ENCODE measurements at regions not wholly inside any gene's neighbourhood (a gene's known extent, or its start where the extent isn't known, plus 50 kb on each side); places are given as distances from the start of the nearest gene placed in this dataset.
"Not testable (repeated sequence)": the region's sequence is repeated elsewhere in the genome, so short reads cannot be mapped to it uniquely, and the experiment has no call there.

- DNase-seq = not testable (repeated sequence)
Measured at GRCh38 chr2:201946746-201947145, 86.9 kb upstream of the FZD7 start.

GRCh38 chr2:201947287-201947686 is 86.4 kb upstream of the FZD7 start:
- DNase-seq = no peak

DNA sequence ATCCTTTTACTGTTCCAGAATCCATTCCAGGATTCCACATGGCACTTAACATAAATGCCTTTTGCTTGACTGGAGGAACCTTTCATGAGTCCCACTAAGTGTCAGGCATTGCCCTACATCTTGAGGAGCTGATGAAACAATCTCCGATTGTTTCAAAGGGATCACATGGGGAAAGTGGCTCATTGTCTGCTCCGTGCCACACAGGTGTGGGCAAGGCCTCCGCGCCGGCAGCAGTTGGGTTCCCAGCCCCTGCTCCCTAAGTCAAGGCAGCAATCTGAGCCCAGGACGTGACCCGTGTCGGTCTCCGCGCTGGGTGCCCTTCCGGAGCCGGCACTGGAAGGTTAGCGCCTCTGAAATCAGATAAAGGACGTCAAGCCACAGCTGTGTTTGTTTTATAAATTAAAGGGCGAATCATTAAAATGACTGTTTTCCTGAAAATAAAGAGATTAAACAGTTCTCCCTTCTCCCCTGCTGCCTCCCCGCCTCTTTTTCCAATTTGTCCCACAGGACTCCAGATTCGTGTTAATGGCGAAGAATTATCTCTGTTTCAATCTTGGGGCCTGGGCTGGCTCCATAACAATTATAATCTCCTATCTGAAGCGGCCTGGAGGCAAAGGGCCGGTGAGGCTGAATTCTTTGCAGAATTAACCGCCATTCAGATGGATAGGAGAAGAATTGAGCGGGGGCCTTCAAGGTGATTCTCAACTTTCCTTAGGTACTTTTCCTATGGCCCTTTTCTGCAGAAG is 84.3 kb upstream of the FZD7 start:
- DNase-seq = no peak

DNA sequence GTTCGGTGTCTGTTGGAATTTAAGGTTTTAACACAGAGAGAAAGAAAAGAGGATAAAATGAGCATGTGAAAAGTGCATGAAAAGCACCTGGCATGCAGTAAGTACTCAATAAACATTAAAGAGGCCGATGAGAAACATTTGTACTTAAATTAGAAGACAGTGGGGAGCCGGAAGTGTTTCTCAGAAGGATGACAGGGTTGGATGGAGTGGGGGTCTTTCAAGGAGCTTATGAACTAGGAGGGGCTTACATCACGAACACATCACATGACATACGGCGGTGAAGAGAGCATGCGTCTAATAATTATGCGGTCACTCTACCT is 83.8 kb upstream of the FZD7 start:
- DNase-seq = no peak

GRCh38 chr2:201950606-201951005 is 83.0 kb upstream of the FZD7 start:
- no peak for DNase-seq

- no peak for DNase-seq
Measured at GRCh38 chr2:201952187-201952586, 81.5 kb upstream of the FZD7 start.

DNA sequence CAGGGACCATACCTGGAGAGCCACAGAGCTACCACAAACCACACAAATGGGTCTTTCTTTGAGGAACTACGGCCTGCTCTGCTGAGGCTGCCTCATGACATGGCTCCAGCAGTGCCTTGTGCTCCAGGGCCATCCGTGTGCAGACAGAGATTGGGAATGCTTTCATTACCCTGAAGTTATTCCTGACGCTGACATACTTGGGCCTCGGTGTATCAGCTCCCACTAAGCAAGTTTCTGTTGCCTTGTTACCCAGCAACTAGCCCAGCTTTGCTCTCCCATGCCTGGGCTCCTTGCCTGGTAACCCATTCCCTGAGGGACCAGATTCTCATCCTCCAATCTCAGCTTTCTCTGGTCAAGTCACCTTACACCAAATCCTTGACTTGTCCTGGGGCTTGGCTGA is 80.3 kb upstream of the FZD7 start:
- no peak for DNase-seq

GRCh38 chr2:201953880-201954279 is 79.8 kb upstream of the FZD7 start:
- no peak for DNase-seq

DNA sequence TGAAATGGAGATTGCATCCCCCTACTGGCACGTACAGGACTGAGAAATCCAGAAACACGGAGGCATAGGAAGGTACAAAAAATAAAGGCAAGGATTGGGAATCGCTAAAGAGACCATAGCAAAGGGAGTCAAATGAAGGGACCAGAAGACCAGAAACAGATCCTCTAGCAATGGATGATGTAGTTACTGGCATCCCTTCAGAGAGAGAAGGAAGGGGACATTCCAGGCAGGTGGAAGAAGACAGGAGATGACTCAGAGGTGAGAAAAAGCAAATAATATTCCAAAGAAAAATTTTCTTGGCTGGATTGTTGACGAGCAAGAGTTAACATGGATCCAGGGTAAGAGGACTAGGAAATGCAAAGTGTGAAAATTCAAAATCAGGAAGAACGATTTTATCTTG is 78.4 kb upstream of the FZD7 start:
- no peak for DNase-seq

GRCh38 chr2:201955702-201956141 is 77.9 kb upstream of the FZD7 start:
- DNase-seq = no peak

- DNase-seq = no peak
Measured at GRCh38 chr2:201956361-201956760, 77.3 kb upstream of the FZD7 start.

- no peak for DNase-seq
Measured at GRCh38 chr2:201957091-201957490, 76.6 kb upstream of the FZD7 start.

DNA sequence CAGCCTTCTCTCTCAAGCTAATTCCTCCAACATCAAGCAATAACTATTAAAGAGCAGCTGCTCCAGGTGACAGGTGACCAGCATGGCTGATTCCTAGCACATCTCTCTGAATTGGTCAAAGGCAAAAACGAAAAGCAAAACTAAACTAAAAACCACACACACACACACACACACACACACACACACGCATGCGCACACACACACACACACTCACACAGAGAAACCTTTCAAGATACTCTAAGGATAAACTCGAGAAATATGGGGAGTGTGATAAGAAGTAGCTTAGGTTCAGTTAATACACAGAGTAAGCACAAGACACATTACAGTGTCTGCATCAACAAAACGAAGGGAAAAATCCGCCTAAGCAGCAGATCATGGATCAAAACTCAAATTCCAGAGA is 74.5 kb upstream of the FZD7 start:
- DNase-seq = no peak

DNA sequence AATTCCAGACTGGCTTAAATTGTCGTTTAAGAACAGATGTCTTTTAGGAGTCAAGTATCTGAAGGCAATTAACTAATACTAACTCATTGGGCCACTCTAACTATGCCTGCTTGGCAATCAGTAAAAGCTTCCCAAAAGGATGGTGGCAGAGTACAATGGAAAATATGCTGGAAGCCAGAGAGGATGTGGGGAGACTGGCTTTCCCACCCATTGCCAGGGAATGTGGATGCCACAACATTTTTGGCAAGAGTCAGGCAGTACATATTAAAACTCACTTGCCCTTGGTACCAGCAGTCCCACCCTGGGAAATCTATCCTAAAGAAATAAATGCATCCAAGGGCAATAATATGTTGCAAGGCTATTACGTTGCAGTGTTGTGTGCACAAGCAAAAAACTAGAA is 74.0 kb upstream of the FZD7 start:
- no peak for DNase-seq

DNA sequence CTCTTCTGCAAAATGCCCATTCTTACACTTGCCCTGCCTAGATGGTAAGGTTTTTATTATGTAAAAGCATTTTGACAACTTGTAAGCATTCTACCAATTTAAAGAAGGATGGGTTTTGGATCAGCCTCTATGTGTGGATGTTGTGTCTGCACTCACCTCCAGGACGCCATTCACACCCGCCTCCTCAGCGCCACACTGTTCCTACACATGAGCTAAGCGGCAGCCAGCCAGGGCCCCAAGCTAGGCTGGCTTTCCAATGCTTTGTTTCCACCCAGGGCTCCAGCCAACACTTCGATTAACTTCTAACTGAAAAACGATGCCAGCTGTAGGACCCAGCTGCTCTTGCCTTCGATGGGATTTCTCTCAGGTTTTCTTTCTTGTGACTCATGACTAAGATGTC is 73.3 kb upstream of the FZD7 start:
- no peak for DNase-seq

GRCh38 chr2:201961401-201961800 is 72.3 kb upstream of the FZD7 start:
- DNase-seq = no peak

- no peak for DNase-seq
Measured at GRCh38 chr2:201962774-201963562, 70.7 kb upstream of the FZD7 start.

GRCh38 chr2:201964011-201964410 is 69.6 kb upstream of the FZD7 start:
- DNase-seq = no peak

DNA sequence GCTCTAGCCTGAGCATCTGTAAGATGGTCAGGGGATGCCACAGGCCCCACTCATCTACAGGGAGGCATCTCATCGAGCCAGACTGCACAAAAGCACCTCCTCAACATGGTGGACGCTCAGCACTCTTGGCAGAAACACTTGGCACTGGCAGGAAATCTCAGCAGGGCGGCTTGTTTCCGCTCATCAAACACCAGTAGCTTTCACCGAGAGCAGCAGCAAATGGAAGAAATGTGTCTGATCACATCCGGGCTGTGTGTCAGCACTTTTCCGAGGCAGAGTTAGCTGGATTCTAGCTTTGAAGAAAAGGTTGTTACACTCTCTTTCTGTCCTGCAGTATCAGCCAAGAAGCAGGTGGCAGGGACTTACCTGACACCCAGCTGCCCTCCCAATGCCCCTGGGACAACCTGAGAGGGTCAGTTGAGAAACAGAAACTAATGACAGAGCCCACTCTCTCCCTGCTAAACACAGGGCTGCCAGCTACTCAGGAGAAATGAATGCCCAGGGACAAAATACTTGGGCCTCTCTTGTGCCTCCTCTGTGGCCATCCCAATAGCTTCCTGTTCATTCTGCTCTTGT is 68.9 kb upstream of the FZD7 start:
- DNase-seq = no peak

- no peak for DNase-seq
Measured at GRCh38 chr2:201965550-201965949, 68.1 kb upstream of the FZD7 start.

- DNase-seq = no peak
Measured at GRCh38 chr2:201966691-201967438, 66.8 kb upstream of the FZD7 start.

DNA sequence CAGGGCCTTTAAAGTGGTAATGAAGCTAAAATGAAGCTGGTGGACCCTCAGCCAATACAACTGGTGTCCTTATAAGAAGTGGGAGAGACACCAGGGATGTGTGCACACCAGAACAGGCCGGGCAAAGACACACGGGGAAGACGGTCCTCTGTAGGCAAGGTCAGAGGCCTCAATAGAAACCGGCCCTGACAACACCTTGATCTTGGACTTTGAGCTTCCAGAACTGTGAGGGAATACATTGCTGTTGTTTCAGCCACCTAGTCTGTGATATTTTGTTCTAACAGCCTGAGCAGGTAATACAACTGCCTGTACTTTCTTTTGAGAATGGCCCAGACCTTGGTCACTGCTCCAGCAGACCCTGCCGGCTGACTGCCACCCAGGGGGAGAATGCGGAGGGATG is 65.6 kb upstream of the FZD7 start:
- DNase-seq = no peak

- no peak for DNase-seq
Measured at GRCh38 chr2:201968476-201968875, 65.2 kb upstream of the FZD7 start.
